Calu3 (cell line): ENCODE measurements at regions not wholly inside any gene's neighbourhood (a gene's known extent, or its start where the extent isn't known, plus 50 kb on each side); places are given as distances from the start of the nearest gene placed in this dataset.

Source experiments
- BruUV-seq: library from RNA; stranded (reverse); fragments of 400-500 nt; replicated peaks from 2 replicates; lab custom pipeline; 2021; lab: Mats Ljungman, UMichigan
- CTCF ChIA-PET: fragments of 300-600 bp; sonication (Branson Sonifier 250); formaldehyde crosslinking; loops from one replicate; lab custom pipeline; 2022; ENCODE audit warnings: antibody characterized with exemption; lab: Charles Lee
- DNase-seq: peaks from one replicate; pipeline ENCODE4 v3.0.0; 2022
- H3K27ac Mint-ChIP-seq: one replicate; pipeline ENCODE4 v1.8.0; 2022; ENCODE audit warnings: mixed read lengths; ENCODE audit not compliant: unreplicated experiment
- H3K27me3 Mint-ChIP-seq: one replicate; pipeline ENCODE4 v1.8.0; 2022; ENCODE audit warnings: mixed read lengths; ENCODE audit not compliant: unreplicated experiment
- H3K36me3 Mint-ChIP-seq: one replicate; pipeline ENCODE4 v1.8.0; 2022; ENCODE audit warnings: mild to moderate bottlenecking, moderate library complexity, mixed read lengths; ENCODE audit not compliant: insufficient read depth, unreplicated experiment
- H3K4me1 Mint-ChIP-seq: one replicate; pipeline ENCODE4 v1.8.0; 2022; ENCODE audit warnings: mild to moderate bottlenecking, low read depth, mixed read lengths; ENCODE audit not compliant: unreplicated experiment
- H3K4me3 Mint-ChIP-seq: one replicate; pipeline ENCODE4 v1.8.0; 2022; ENCODE audit warnings: mild to moderate bottlenecking, low read depth, moderate library complexity, mixed read lengths; ENCODE audit not compliant: unreplicated experiment
- H3K9me3 Mint-ChIP-seq: one replicate; pipeline ENCODE4 v1.8.0; 2022; ENCODE audit warnings: low read depth, mixed read lengths; ENCODE audit not compliant: unreplicated experiment
- CTCF ChIP-seq: fragments of 200-600 bp; IDR thresholded peaks from one replicate; pipeline ENCODE4 v1.8.0; 2022; ENCODE audit warnings: antibody characterized with exemption; ENCODE audit not compliant: unreplicated experiment
- intact Hi-C: fragments of 100-400 bp; cut with micrococcal nuclease; formaldehyde crosslinking; loops from one replicate; pipeline ENCODE4 v1.10.0; 2022; ENCODE audit not compliant: unreplicated experiment

- no peak for DNase-seq
Observed at GRCh38 chr9:38335686-38336085, 56.8 kb upstream of the ALDH1B1 start.

GRCh38 chr9:38334234-38334633 is 58.3 kb upstream of the ALDH1B1 start:
- Mint-ChIP-seq H3K27ac (no peak overlapping the region), H3K9me3 (no peaks in the 10 kb centered on the region), H3K36me3 (no peaks in the 10 kb centered on the region), H3K4me3 (no peak overlapping the region), H3K4me1 (no peaks in the 10 kb centered on the region), H3K27me3 (no peaks in the 10 kb centered on the region)
- intact Hi-C loops, result no loop called here
- no peak for DNase-seq
- CTCF ChIA-PET, result no interaction called here
- BruUV-seq, result no TSS peak
- TF ChIP-seq CTCF, result no peak

More at GRCh38 chr9:38335686-38336085, 56.8 kb upstream of the ALDH1B1 start:
- intact Hi-C loops, result no loop called here
- Mint-ChIP-seq H3K27ac (no peak overlapping the region), H3K27me3 (no peaks in the 10 kb centered on the region), H3K4me1 (no peaks in the 10 kb centered on the region), H3K36me3 (no peaks in the 10 kb centered on the region), H3K9me3 (no peaks in the 10 kb centered on the region), H3K4me3 (no peak overlapping the region)
- no peak for TF ChIP-seq CTCF
- no TSS peak for BruUV-seq
- CTCF ChIA-PET, result no interaction called here

- no peak for TF ChIP-seq CTCF
- Mint-ChIP-seq H3K9me3 (no peaks in the 10 kb centered on the region), H3K4me3 (no peak overlapping the region), H3K36me3 (no peaks in the 10 kb centered on the region), H3K27me3 (no peaks in the 10 kb centered on the region), H3K4me1 (no peaks in the 10 kb centered on the region), H3K27ac (no peak overlapping the region)
- no peak for DNase-seq
- CTCF ChIA-PET, result no interaction called here
- intact Hi-C loops, result no loop called here
- BruUV-seq, result no TSS peak
Observed at GRCh38 chr9:38333047-38333446, 59.5 kb upstream of the ALDH1B1 start.

GRCh38 chr9:38332625-38333024 is 59.9 kb upstream of the ALDH1B1 start:
- Mint-ChIP-seq H3K27ac (no peak overlapping the region), H3K9me3 (no peaks in the 10 kb centered on the region)

More at GRCh38 chr9:38332625-38333024, 59.9 kb upstream of the ALDH1B1 start:
- intact Hi-C loops, result no loop called here
- no peak overlapping the region for H3K4me3 Mint-ChIP-seq
- H3K4me1 Mint-ChIP-seq, result no peaks in the 10 kb centered on the region
- TF ChIP-seq CTCF, result no peak
- CTCF ChIA-PET, result no interaction called here
- no peaks in the 10 kb centered on the region for H3K27me3 Mint-ChIP-seq
- H3K36me3 Mint-ChIP-seq, result no peaks in the 10 kb centered on the region
- no peak for DNase-seq
- no TSS peak for BruUV-seq
